Suprapubic skin (tissue), 4 donors: ENCODE measurements at regions not wholly inside any gene's neighbourhood (a gene's known extent, or its start where the extent isn't known, plus 50 kb on each side); places are given as distances from the start of the nearest gene placed in this dataset.

Experiments
- DNase-seq, 2 donors: peaks; one replicate each; pipeline ENCODE4 v3.0.0-alpha.2; 2019; ENCODE audit warnings: low spot score in 2 of 2
- H3K27ac ChIP-seq: fragments of 200-600 bp; sonication (generic); one replicate; pipeline ENCODE4 v1.5.1; 2019
- H3K27me3 ChIP-seq: fragments of 200-600 bp; sonication (generic); one replicate; pipeline ENCODE4 v1.5.1; 2019
- H3K36me3 ChIP-seq: fragments of 200-600 bp; sonication (generic); one replicate; pipeline ENCODE4 v1.5.1; 2019
- H3K4me1 ChIP-seq: fragments of 200-600 bp; sonication (generic); one replicate; pipeline ENCODE4 v1.5.1; 2019
- H3K4me3 ChIP-seq: fragments of 200-600 bp; sonication (generic); one replicate; pipeline ENCODE4 v1.5.1; 2019; ENCODE audit warnings: mild to moderate bottlenecking
- H3K9me3 ChIP-seq: fragments of 200-600 bp; sonication (generic); one replicate; pipeline ENCODE4 v1.5.1; 2019
- EP300 ChIP-seq: sonication (generic); formaldehyde crosslinking; IDR thresholded peaks from one replicate; pipeline ENCODE4 v1.6.1; 2017; ENCODE audit warnings: antibody characterized with exemption
- POLR2A ChIP-seq, 2 donors: fragments of 450-650 bp; IDR thresholded peaks; one replicate each; pipeline ENCODE4 v1.6.1; 2017; ENCODE audit warnings: antibody characterized with exemption in 2 of 2, mild to moderate bottlenecking in 2 of 2, moderate library complexity in 2 of 2
- POLR2AphosphoS5 ChIP-seq, 3 donors: sonication (generic); formaldehyde crosslinking; IDR thresholded peaks; one replicate each; pipeline ENCODE4 v1.6.1; 2017; ENCODE audit warnings: antibody characterized with exemption in 3 of 3
- WGBS: methylation state at CpG from one replicate; pipeline ENCODE4 v1.1.5; 2018; 5-methylcytosine and 5-hydroxymethylcytosine counted together
- TF ChIP-seq, protein P1 (sequence below), 2 donors: fragments of 200-600 bp in 1 of 2; fragments of 450-650 bp in 1 of 2; sonication (generic) in 1 of 2; IDR thresholded peaks; one replicate each; pipeline ENCODE4 v1.5.1; 2016 to 2019; ENCODE audit warnings: antibody characterized with exemption in 2 of 2, mild to moderate bottlenecking in 1 of 2, moderate library complexity in 1 of 2

DNA sequence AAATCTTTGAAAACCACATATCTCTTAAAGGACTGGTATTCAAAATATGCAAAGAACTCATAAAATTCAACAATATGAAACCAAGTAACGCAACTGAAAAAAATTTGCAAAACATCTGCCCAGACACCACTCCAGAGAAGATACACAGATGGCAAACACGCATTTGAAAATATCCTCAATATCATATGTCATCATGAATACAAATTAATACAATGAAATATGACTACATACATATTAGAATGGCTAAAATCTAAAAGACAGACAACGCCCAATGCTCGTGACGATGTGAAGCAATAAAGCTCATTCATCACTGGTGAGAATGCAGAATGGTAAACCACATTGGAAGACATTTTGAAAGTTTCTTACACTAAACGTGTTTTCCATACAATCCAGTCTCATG is 770.1 kb upstream of the CELF2 start:
- WGBS: 65% methylated on average over 6 of the region's 6 CpGs
- H3K27me3 ChIP-seq: no peaks in the 10 kb centered on the region
- no peak overlapping the region for H3K4me3 ChIP-seq
- H3K9me3 ChIP-seq: peaks cover 5% of the 10 kb centered on the region
- DNase-seq: no peak
- TF ChIP-seq EP300: no peak
- no peak for TF ChIP-seq POLR2AphosphoS5 (IDR thresholded peaks at IDR 0.05)
- TF ChIP-seq, protein P1, sequence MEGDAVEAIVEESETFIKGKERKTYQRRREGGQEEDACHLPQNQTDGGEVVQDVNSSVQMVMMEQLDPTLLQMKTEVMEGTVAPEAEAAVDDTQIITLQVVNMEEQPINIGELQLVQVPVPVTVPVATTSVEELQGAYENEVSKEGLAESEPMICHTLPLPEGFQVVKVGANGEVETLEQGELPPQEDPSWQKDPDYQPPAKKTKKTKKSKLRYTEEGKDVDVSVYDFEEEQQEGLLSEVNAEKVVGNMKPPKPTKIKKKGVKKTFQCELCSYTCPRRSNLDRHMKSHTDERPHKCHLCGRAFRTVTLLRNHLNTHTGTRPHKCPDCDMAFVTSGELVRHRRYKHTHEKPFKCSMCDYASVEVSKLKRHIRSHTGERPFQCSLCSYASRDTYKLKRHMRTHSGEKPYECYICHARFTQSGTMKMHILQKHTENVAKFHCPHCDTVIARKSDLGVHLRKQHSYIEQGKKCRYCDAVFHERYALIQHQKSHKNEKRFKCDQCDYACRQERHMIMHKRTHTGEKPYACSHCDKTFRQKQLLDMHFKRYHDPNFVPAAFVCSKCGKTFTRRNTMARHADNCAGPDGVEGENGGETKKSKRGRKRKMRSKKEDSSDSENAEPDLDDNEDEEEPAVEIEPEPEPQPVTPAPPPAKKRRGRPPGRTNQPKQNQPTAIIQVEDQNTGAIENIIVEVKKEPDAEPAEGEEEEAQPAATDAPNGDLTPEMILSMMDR (IDR thresholded peaks at IDR 0.05): no peak
- no peak for TF ChIP-seq POLR2A (IDR thresholded peaks at IDR 0.05)
- no peak overlapping the region for H3K27ac ChIP-seq
- no peaks in the 10 kb centered on the region for H3K36me3 ChIP-seq
- H3K4me1 ChIP-seq: no peaks in the 10 kb centered on the region

DNA sequence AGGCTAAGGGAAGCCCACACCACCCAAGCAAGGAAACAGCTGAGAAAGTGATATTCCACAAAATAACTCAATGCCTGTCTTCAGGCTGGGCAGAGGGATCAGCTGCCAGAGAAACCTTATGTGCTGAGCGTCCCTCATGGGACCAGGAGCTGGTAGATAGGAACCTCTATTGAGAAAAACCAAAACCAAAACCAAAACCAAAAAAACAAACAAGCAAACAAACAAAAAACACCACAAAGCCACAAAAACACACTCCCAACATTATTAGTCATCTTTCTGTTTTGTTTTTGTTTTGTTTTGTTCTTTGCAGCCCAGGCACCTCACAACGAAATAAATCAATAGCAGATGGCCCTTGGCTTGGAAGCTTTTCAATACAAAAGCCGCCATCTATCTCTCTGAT is 760.8 kb upstream of the CELF2 start:
- no peak for DNase-seq
- Histone ChIP-seq H3K4me3 (no peak overlapping the region), H3K27me3 (no peaks in the 10 kb centered on the region), H3K36me3 (no peaks in the 10 kb centered on the region), H3K27ac (no peak overlapping the region), H3K9me3 (peaks cover 5% of the 10 kb centered on the region), H3K4me1 (no peaks in the 10 kb centered on the region)
- 74% methylated on average over 3 of the region's 3 CpGs for WGBS
- TF ChIP-seq EP300 (no peak), POLR2A (IDR thresholded peaks at IDR 0.05) (no peak), POLR2AphosphoS5 (IDR thresholded peaks at IDR 0.05) (no peak)
- TF ChIP-seq, protein P1 (IDR thresholded peaks at IDR 0.05): no peak

GRCh38 chr10:10259013-10259412 is 758.7 kb upstream of the CELF2 start:
- no peaks in the 10 kb centered on the region for H3K4me1 ChIP-seq
- H3K36me3 ChIP-seq: no peaks in the 10 kb centered on the region
- no peak overlapping the region for H3K4me3 ChIP-seq
- TF ChIP-seq POLR2A (IDR thresholded peaks at IDR 0.05) (no peak), POLR2AphosphoS5 (IDR thresholded peaks at IDR 0.05) (no peak), EP300 (no peak)
- TF ChIP-seq, protein P1 (IDR thresholded peaks at IDR 0.05): no peak
- WGBS: 89% methylated on average over 4 of the region's 4 CpGs
- no peak overlapping the region for H3K27ac ChIP-seq
- H3K27me3 ChIP-seq: no peaks in the 10 kb centered on the region
- no peak for DNase-seq
- H3K9me3 ChIP-seq: peaks cover 5% of the 10 kb centered on the region

- TF ChIP-seq EP300 (no peak), POLR2A (IDR thresholded peaks at IDR 0.05) (no peak), POLR2AphosphoS5 (IDR thresholded peaks at IDR 0.05) (no peak)
- TF ChIP-seq, protein P1 (IDR thresholded peaks at IDR 0.05): no peak
- Histone ChIP-seq H3K4me1 (no peaks in the 10 kb centered on the region), H3K9me3 (no peaks in the 10 kb centered on the region), H3K27ac (peak overlapping the region; percentile 23), H3K36me3 (no peaks in the 10 kb centered on the region), H3K27me3 (no peaks in the 10 kb centered on the region), H3K4me3 (no peak overlapping the region)
- DNase-seq: no peak
- WGBS: 69% methylated on average over 8 of the region's 8 CpGs
Observed at GRCh38 chr10:10270126-10271050, 747.3 kb upstream of the CELF2 start.

- no peaks in the 10 kb centered on the region for H3K36me3 ChIP-seq
- H3K27me3 ChIP-seq: no peaks in the 10 kb centered on the region
- TF ChIP-seq POLR2AphosphoS5 (IDR thresholded peaks at IDR 0.05): no peak
- TF ChIP-seq EP300: no peak
- TF ChIP-seq POLR2A (IDR thresholded peaks at IDR 0.05): no peak
- TF ChIP-seq, protein P1 (IDR thresholded peaks at IDR 0.05): no peak
- H3K4me1 ChIP-seq: no peaks in the 10 kb centered on the region
- no peaks in the 10 kb centered on the region for H3K9me3 ChIP-seq
- no peak overlapping the region for H3K4me3 ChIP-seq
- H3K27ac ChIP-seq: no peak overlapping the region
- DNase-seq: no peak
- 94% methylated on average over 1 of the region's 1 CpG for WGBS
Observed at GRCh38 chr10:10271639-10272192, 746.0 kb upstream of the CELF2 start.
